Colonic mucosa (tissue), 4 donors: ENCODE measurements at regions not wholly inside any gene's neighbourhood (a gene's known extent, or its start where the extent isn't known, plus 50 kb on each side); places are given as distances from the start of the nearest gene placed in this dataset.

Experiments used
- DNase-seq: peaks from one replicate; pipeline ENCODE4 v3.0.0-alpha.2; 2020
- H3K27ac ChIP-seq: fragments of 200-600 bp; one replicate; pipeline ENCODE4 v1.8.0; 2021
- H3K27me3 ChIP-seq: fragments of 200-600 bp; one replicate; pipeline ENCODE4 v1.8.0; 2021
- H3K36me3 ChIP-seq: fragments of 200-600 bp; one replicate; pipeline ENCODE4 v1.8.0; 2021
- H3K4me1 ChIP-seq: fragments of 200-600 bp; one replicate; pipeline ENCODE4 v1.8.0; 2021; ENCODE audit warnings: mild to moderate bottlenecking
- H3K4me3 ChIP-seq: fragments of 200-600 bp; one replicate; pipeline ENCODE4 v1.8.0; 2021
- H3K9ac ChIP-seq, 2 donors: one replicate each; pipeline ENCODE4 v1.7.0; 2013; ENCODE audit warnings: control low read depth in 2 of 2, low read depth in 2 of 2, low read length in 2 of 2
- H3K9me3 ChIP-seq: fragments of 200-600 bp; one replicate; pipeline ENCODE4 v1.8.0; 2021
- CTCF ChIP-seq: fragments of 200-600 bp; IDR thresholded peaks from one replicate; pipeline ENCODE4 v1.8.0; 2022; ENCODE audit warnings: antibody characterized with exemption, mild to moderate bottlenecking
- intact Hi-C: fragments of 100-400 bp; cut with DNase I; formaldehyde crosslinking; loops from one replicate; pipeline ENCODE4 v1.14.1; 2022
- donor health status: healthy.
- donor health status: DM: no; HTN: no; CAD: no.
- donor health status: DM: no; HTN: no; CAD: no.

- H3K27me3 ChIP-seq = no peaks in the 10 kb centered on the region
- no peaks in the 10 kb centered on the region for H3K36me3 ChIP-seq
- no peak overlapping the region for H3K27ac ChIP-seq
- H3K9me3 ChIP-seq = no peaks in the 10 kb centered on the region
- DNase-seq = no peak
- intact Hi-C loops = no loop called here
- no peaks in the 10 kb centered on the region for H3K4me1 ChIP-seq
- no peak for TF ChIP-seq CTCF
- no peak overlapping the region for H3K4me3 ChIP-seq
- H3K9ac ChIP-seq = no peak overlapping the region
Measured at GRCh38 chr20:39660965-39661364, 698.8 kb downstream of the DHX35 start.

- H3K9ac ChIP-seq = no peak overlapping the region
- H3K4me3 ChIP-seq = no peak overlapping the region
- no peak for TF ChIP-seq CTCF
- H3K4me1 ChIP-seq = no peaks in the 10 kb centered on the region
- H3K27ac ChIP-seq = no peak overlapping the region
- intact Hi-C loops = no loop called here
- no peaks in the 10 kb centered on the region for H3K36me3 ChIP-seq
- DNase-seq = no peak
- no peaks in the 10 kb centered on the region for H3K9me3 ChIP-seq
- no peaks in the 10 kb centered on the region for H3K27me3 ChIP-seq
Measured at GRCh38 chr20:39660226-39660625, 698.1 kb downstream of the DHX35 start.

DNA sequence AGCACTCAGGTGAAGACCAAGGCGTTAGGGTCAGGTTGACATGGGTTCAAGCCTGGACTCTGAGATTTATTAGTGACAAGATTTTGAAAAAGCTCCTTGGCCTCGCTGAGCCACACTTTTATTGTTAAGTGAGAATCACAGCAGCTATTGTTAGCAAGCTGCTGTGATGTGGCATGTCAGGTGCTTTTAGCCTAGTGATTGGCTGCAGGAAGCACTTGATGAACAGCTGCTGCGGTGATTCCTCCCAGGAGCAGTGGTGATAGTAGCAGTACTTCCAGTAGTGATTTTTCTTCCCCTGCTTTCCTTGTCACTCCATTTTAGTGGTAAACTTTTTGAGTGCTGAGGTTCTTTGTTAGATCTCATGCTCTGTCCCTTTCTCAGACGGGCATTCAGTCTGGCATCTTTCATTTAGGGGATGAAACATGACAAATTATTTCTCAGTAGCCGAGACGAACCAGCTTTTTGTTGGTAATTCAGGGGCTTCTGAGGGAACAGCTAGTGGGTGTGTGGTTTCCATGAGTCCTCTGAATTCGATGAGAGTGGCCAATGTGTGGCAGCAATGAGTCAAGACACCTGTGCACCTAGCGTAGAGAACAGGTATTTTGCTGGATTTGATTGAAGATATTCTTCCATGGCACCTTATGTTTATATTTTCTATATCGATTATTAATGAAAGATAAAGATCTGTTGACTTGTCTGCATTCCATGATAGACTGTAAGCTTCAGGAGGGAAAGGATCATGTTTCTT lies 696.7 kb downstream of the DHX35 start:
- no peak for DNase-seq
- Histone ChIP-seq H3K4me1 (no peaks in the 10 kb centered on the region), H3K36me3 (no peaks in the 10 kb centered on the region), H3K4me3 (no peak overlapping the region), H3K9ac (no peak overlapping the region), H3K27ac (no peak overlapping the region), H3K27me3 (no peaks in the 10 kb centered on the region), H3K9me3 (no peaks in the 10 kb centered on the region)
- intact Hi-C loops = no loop called here
- no peak for TF ChIP-seq CTCF

DNA sequence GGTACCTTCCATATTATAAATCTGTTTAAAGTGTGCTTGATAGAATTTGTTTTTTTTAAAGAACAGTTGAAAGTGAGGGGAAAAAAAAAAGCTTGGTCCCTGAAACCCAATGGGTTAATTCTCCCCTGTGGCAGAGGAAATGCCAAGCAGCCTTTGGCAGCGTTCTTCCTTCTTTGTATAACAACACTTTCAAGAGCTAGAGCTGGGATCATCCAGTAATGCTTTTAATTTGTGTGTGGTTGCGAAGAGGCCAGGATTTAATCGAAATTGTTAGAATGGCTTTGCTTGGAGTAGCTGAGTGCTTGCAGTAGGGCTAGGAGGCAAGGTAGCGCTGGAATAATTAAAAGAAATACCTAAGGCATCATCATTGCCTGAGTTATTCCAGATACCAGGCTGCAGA lies 692.0 kb downstream of the DHX35 start:
- no peak for TF ChIP-seq CTCF
- H3K27ac ChIP-seq = no peak overlapping the region
- intact Hi-C loops = no loop called here
- H3K9ac ChIP-seq = no peak overlapping the region
- H3K4me1 ChIP-seq = no peaks in the 10 kb centered on the region
- H3K9me3 ChIP-seq = no peaks in the 10 kb centered on the region
- no peaks in the 10 kb centered on the region for H3K27me3 ChIP-seq
- H3K4me3 ChIP-seq = no peak overlapping the region
- DNase-seq = no peak
- H3K36me3 ChIP-seq = no peaks in the 10 kb centered on the region

DNA sequence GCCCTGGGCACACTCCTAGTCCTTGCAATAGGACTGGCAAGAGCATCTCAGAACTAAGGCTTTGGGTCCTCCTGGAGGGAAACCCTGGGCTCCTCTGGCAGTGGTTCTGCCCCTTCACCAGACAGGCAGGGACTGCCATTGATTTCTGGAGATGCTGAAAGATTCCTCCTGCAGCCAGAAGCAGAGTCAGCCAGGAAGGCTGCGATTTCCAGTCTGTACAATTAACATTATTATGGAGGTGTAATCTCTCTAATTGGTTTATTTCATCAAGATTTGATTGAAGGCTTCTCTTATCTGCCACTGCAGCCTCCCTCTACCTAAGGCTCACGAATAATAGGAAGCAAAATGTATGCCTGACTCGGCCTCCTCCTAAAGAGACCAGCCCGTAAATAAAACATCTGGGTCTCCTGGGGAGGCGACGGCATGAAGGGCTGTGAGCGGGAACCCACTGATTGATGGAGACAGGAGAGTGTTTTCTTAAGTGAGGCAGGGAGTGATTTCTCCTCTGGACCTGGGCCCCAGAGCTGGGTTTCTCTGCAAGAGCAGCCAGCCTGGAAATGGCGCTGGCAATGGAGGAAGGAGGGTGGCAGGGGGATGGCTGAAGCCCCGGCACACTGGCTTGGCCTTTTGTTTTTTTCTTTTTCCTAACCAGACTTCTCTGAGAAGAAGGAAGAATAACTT lies 689.6 kb downstream of the DHX35 start:
- Histone ChIP-seq H3K27ac (no peak overlapping the region), H3K9ac (no peak overlapping the region), H3K9me3 (no peaks in the 10 kb centered on the region), H3K36me3 (no peaks in the 10 kb centered on the region), H3K4me1 (no peaks in the 10 kb centered on the region), H3K27me3 (no peaks in the 10 kb centered on the region), H3K4me3 (no peak overlapping the region)
- no peak for DNase-seq
- TF ChIP-seq CTCF = no peak
- intact Hi-C loops = no loop called here
